ENCODE measurements at regions not wholly inside any gene's neighbourhood (a gene's known extent, or its start where the extent isn't known, plus 50 kb on each side); places are given as distances from the start of the nearest gene placed in this dataset.

GRCh38 chr17:33562792-33563191 lies 269.7 kb upstream of the ASIC2 start:
- Histone ChIP-seq H3K79me2 (ENCODE audit: insufficient read depth, low read length) (no peaks in the 10 kb centered on the region), H3K9ac (ENCODE audit: low read length) (no peak overlapping the region), H3K4me2 (ENCODE audit: low read length) (no peak overlapping the region), H3K9me2 (ENCODE audit: low read depth, low read length) (no peaks in the 10 kb centered on the region), H3K27ac (ENCODE audit: low read depth, low read length, poor library complexity, severe bottlenecking) (no peak overlapping the region), H3K27me3 (ENCODE audit: insufficient read depth, low read length) (no peaks in the 10 kb centered on the region), H3K36me3 (ENCODE audit: insufficient read depth, low read length) (no peaks in the 10 kb centered on the region), H2AFZ (ENCODE audit: low read length) (no peak overlapping the region), H3K4me3 (ENCODE audit: low read depth, low read length, poor library complexity, severe bottlenecking) (no peak overlapping the region), H4K20me1 (ENCODE audit: insufficient read depth, low read length) (no peaks in the 10 kb centered on the region), H3K4me1 (ENCODE audit: insufficient read depth, low read length, severe bottlenecking) (no peaks in the 10 kb centered on the region), H3K9me3 (ENCODE audit: low read length) (no peaks in the 10 kb centered on the region), H3F3A (ENCODE audit: insufficient read depth, low read length) (no peaks in the 10 kb centered on the region)
- TF ChIP-seq EZH2 (IDR thresholded peaks at IDR 0.05; ENCODE audit: borderline replicate concordance, low read length) (no peak), CTCF (IDR thresholded peaks at IDR 0.05; ENCODE audit: low read length) (no peak)

- Histone ChIP-seq H4K20me1 (ENCODE audit: insufficient read depth, low read length) (no peaks in the 10 kb centered on the region), H3K9ac (ENCODE audit: low read length) (no peak overlapping the region), H3K27ac (ENCODE audit: low read depth, low read length, poor library complexity, severe bottlenecking) (no peak overlapping the region), H3K4me1 (ENCODE audit: insufficient read depth, low read length, severe bottlenecking) (no peaks in the 10 kb centered on the region), H3K9me3 (ENCODE audit: low read length) (no peaks in the 10 kb centered on the region), H3K27me3 (ENCODE audit: insufficient read depth, low read length) (no peaks in the 10 kb centered on the region), H3K4me3 (ENCODE audit: low read depth, low read length, poor library complexity, severe bottlenecking) (no peak overlapping the region), H3K36me3 (ENCODE audit: insufficient read depth, low read length) (no peaks in the 10 kb centered on the region), H3F3A (ENCODE audit: insufficient read depth, low read length) (no peaks in the 10 kb centered on the region), H2AFZ (ENCODE audit: low read length) (no peak overlapping the region), H3K79me2 (ENCODE audit: insufficient read depth, low read length) (no peaks in the 10 kb centered on the region), H3K9me2 (ENCODE audit: low read depth, low read length) (no peaks in the 10 kb centered on the region), H3K4me2 (ENCODE audit: low read length) (no peak overlapping the region)
- TF ChIP-seq EZH2 (IDR thresholded peaks at IDR 0.05; ENCODE audit: borderline replicate concordance, low read length) (no peak), CTCF (IDR thresholded peaks at IDR 0.05; ENCODE audit: low read length) (no peak)
These were observed 271.1 kb upstream of the ASIC2 start for GRCh38 chr17:33564146-33564545.

- Histone ChIP-seq H4K20me1 (ENCODE audit: insufficient read depth, low read length) (no peaks in the 10 kb centered on the region), H3K79me2 (ENCODE audit: insufficient read depth, low read length) (no peaks in the 10 kb centered on the region), H3K4me3 (ENCODE audit: low read depth, low read length, poor library complexity, severe bottlenecking) (no peak overlapping the region), H3K4me1 (ENCODE audit: insufficient read depth, low read length, severe bottlenecking) (no peaks in the 10 kb centered on the region), H3K9me2 (ENCODE audit: low read depth, low read length) (no peaks in the 10 kb centered on the region), H3K27me3 (ENCODE audit: insufficient read depth, low read length) (no peaks in the 10 kb centered on the region), H3F3A (ENCODE audit: insufficient read depth, low read length) (no peaks in the 10 kb centered on the region), H2AFZ (ENCODE audit: low read length) (no peak overlapping the region), H3K9ac (ENCODE audit: low read length) (no peak overlapping the region), H3K36me3 (ENCODE audit: insufficient read depth, low read length) (no peaks in the 10 kb centered on the region), H3K27ac (ENCODE audit: low read depth, low read length, poor library complexity, severe bottlenecking) (no peak overlapping the region), H3K4me2 (ENCODE audit: low read length) (no peak overlapping the region), H3K9me3 (ENCODE audit: low read length) (no peaks in the 10 kb centered on the region)
- TF ChIP-seq CTCF (IDR thresholded peaks at IDR 0.05; ENCODE audit: low read length) (no peak), EZH2 (IDR thresholded peaks at IDR 0.05; ENCODE audit: borderline replicate concordance, low read length) (no peak)
These were observed 274.1 kb upstream of the ASIC2 start for GRCh38 chr17:33567223-33567622.
